Upper lobe of left lung (tissue), 4 donors: ENCODE measurements at regions not wholly inside any gene's neighbourhood (a gene's known extent, or its start where the extent isn't known, plus 50 kb on each side); places are given as distances from the start of the nearest gene placed in this dataset.

Experiments
- EP300 ChIP-seq, 4 donors: sonication (generic); formaldehyde crosslinking; IDR thresholded peaks; one replicate each; pipeline ENCODE4 v1.5.1; 2017; ENCODE audit warnings: antibody characterized with exemption in 4 of 4, control low read depth in 2 of 4
- POLR2A ChIP-seq, 4 donors: fragments of 450-650 bp; IDR thresholded peaks; one replicate each; pipeline ENCODE4 v1.5.1; 2016 to 2017; ENCODE audit warnings: antibody characterized with exemption in 4 of 4, mild to moderate bottlenecking in 2 of 4
- POLR2AphosphoS5 ChIP-seq, 2 donors: sonication (generic); formaldehyde crosslinking; IDR thresholded peaks; one replicate each; pipeline ENCODE4 v1.5.1; 2017; ENCODE audit warnings: antibody characterized with exemption in 2 of 2
- TF ChIP-seq, protein P1 (sequence below), 6 experiments: fragments of 450-650 bp in 4 of 6; fragments of 200-600 bp in 2 of 6; sonication (generic) in 2 of 6; IDR thresholded peaks; one replicate each; pipeline ENCODE4 v1.5.1; 2016 to 2019; ENCODE audit warnings: antibody characterized with exemption in 6 of 6

- TF ChIP-seq, protein P1, sequence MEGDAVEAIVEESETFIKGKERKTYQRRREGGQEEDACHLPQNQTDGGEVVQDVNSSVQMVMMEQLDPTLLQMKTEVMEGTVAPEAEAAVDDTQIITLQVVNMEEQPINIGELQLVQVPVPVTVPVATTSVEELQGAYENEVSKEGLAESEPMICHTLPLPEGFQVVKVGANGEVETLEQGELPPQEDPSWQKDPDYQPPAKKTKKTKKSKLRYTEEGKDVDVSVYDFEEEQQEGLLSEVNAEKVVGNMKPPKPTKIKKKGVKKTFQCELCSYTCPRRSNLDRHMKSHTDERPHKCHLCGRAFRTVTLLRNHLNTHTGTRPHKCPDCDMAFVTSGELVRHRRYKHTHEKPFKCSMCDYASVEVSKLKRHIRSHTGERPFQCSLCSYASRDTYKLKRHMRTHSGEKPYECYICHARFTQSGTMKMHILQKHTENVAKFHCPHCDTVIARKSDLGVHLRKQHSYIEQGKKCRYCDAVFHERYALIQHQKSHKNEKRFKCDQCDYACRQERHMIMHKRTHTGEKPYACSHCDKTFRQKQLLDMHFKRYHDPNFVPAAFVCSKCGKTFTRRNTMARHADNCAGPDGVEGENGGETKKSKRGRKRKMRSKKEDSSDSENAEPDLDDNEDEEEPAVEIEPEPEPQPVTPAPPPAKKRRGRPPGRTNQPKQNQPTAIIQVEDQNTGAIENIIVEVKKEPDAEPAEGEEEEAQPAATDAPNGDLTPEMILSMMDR (IDR thresholded peaks at IDR 0.05), result no peak
- TF ChIP-seq POLR2AphosphoS5 (IDR thresholded peaks at IDR 0.05) (no peak), POLR2A (IDR thresholded peaks at IDR 0.05) (no peak), EP300 (IDR thresholded peaks at IDR 0.05) (no peak)
Measured at GRCh38 chr14:101119830-101120571, 216.5 kb upstream of the RTL1 start.
